SK-N-SH (cell line): ENCODE measurements at regions not wholly inside any gene's neighbourhood (a gene's known extent, or its start where the extent isn't known, plus 50 kb on each side); places are given as distances from the start of the nearest gene placed in this dataset.

ENCODE experiments used
- CTCF ChIP-seq: fragments of 200-600 bp; sonication (generic); IDR thresholded peaks from 2 replicates; pipeline ENCODE4 v1.6.1; 2017; ENCODE audit warnings: antibody characterized with exemption, mild to moderate bottlenecking, moderate library complexity
- PBX3 ChIP-seq: IDR thresholded peaks from 2 replicates; pipeline ENCODE4; 2012

- TF ChIP-seq CTCF (no peak), PBX3 (no peak)
Observed at GRCh38 chr4:179353786-179354185, 1911.5 kb upstream of the AGA start.
